Loucy (cell line): ENCODE measurements at regions not wholly inside any gene's neighbourhood (a gene's known extent, or its start where the extent isn't known, plus 50 kb on each side); places are given as distances from the start of the nearest gene placed in this dataset.

Source experiments
- H2AFZ ChIP-seq: fragments of 200-600 bp; sonication (generic); 2 replicates; pipeline ENCODE4 v1.6.0; 2016; ENCODE audit warnings: antibody characterized with exemption, mild to moderate bottlenecking, low read length, moderate library complexity
- H3F3A ChIP-seq: fragments of 200-600 bp; 2 replicates; pipeline ENCODE4 v1.6.0; 2016; ENCODE audit warnings: antibody characterized with exemption, low read depth, mild to moderate bottlenecking
- H3K27me3 ChIP-seq: fragments of 200-600 bp; sonication (generic); 2 replicates; pipeline ENCODE4 v1.6.1; 2014; ENCODE audit warnings: low read length, mild to moderate bottlenecking; ENCODE audit not compliant: insufficient read depth, poor library complexity, severe bottlenecking
- H3K36me3 ChIP-seq: fragments of 200-600 bp; sonication (generic); 2 replicates; pipeline ENCODE4 v1.6.1; 2016; ENCODE audit warnings: low read length; ENCODE audit not compliant: insufficient read depth
- H3K4me1 ChIP-seq: fragments of 200-600 bp; sonication (generic); 2 replicates; pipeline ENCODE4 v1.5.1; 2014; ENCODE audit warnings: low read length, mild to moderate bottlenecking; ENCODE audit not compliant: insufficient read depth, poor library complexity, severe bottlenecking
- H3K4me2 ChIP-seq: fragments of 200-600 bp; sonication (generic); 2 replicates; pipeline ENCODE4 v1.6.0; 2014; ENCODE audit warnings: antibody characterized with exemption, low read length, low read depth, mild to moderate bottlenecking; ENCODE audit not compliant: poor library complexity, severe bottlenecking
- H3K4me3 ChIP-seq: fragments of 200-600 bp; sonication (generic); 2 replicates; pipeline ENCODE4 v1.5.1; 2014; ENCODE audit warnings: low read length, mild to moderate bottlenecking, mixed read lengths; ENCODE audit not compliant: poor library complexity, severe bottlenecking
- H3K79me2 ChIP-seq: fragments of 200-600 bp; sonication (generic); 2 replicates; pipeline ENCODE4 v1.6.1; 2014; ENCODE audit warnings: low read length; ENCODE audit not compliant: insufficient read depth
- H3K9ac ChIP-seq: fragments of 200-600 bp; sonication (generic); 2 replicates; pipeline ENCODE4 v1.6.0; 2014; ENCODE audit warnings: mild to moderate bottlenecking, low read depth, low read length, moderate library complexity; ENCODE audit not compliant: poor library complexity, severe bottlenecking
- H3K9me2 ChIP-seq: fragments of 200-600 bp; sonication (generic); replicated peaks from 2 replicates; pipeline ENCODE4 v1.6.1; 2016; ENCODE audit warnings: low read depth, low read length, mixed read lengths
- H3K9me3 ChIP-seq: fragments of 200-600 bp; sonication (generic); 2 replicates; pipeline ENCODE4 v1.6.1; 2014; ENCODE audit warnings: mild to moderate bottlenecking, antibody characterized with exemption, low read length, low read depth; ENCODE audit not compliant: insufficient read depth
- H4K20me1 ChIP-seq: fragments of 200-600 bp; sonication (generic); 2 replicates; pipeline ENCODE4 v1.6.0; 2014; ENCODE audit warnings: antibody characterized with exemption, low read length, mild to moderate bottlenecking; ENCODE audit not compliant: insufficient read depth, poor library complexity, severe bottlenecking
- EZH2phosphoT487 ChIP-seq: fragments of 200-600 bp; IDR thresholded peaks from 2 replicates; pipeline ENCODE4 v1.6.1; 2018; ENCODE audit warnings: antibody characterized with exemption, mild to moderate bottlenecking, moderate library complexity, borderline replicate concordance
- TF ChIP-seq, protein P1 (sequence below): fragments of 200-600 bp; sonication (generic); conservative IDR thresholded peaks from 2 replicates; pipeline ENCODE4 v1.5.1; 2014; ENCODE audit warnings: mild to moderate bottlenecking, antibody characterized with exemption, low read length

DNA sequence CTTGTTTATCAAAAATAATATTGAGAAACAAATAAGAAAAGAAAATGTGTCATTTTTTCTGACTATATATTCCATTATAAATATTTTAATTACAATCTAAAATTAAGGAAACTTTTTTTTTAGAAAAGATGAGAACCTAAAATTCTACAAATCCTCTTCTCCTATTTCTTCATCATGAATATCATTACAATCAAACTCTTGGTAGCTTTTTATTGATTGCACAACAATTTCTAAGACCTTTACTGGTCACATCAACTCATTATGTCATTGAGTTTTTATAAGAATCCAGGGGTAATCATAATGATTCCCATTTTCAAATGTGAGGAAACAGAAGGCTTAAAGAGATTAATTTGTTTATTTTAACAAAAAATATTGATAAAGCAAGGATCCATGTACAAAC, 841.0 kb downstream of the FRK start:
- Histone ChIP-seq H3K9me2 (no peaks in the 10 kb centered on the region), H3K27me3 (no peaks in the 10 kb centered on the region), H3K79me2 (no peaks in the 10 kb centered on the region), H3K36me3 (no peaks in the 10 kb centered on the region), H3K4me2 (no peak overlapping the region), H3K9ac (no peak overlapping the region), H4K20me1 (no peaks in the 10 kb centered on the region), H3F3A (no peaks in the 10 kb centered on the region), H3K4me3 (no peak overlapping the region), H2AFZ (no peak overlapping the region), H3K9me3 (no peaks in the 10 kb centered on the region), H3K4me1 (no peaks in the 10 kb centered on the region)
- no peak for TF ChIP-seq EZH2phosphoT487
- TF ChIP-seq, protein P1, sequence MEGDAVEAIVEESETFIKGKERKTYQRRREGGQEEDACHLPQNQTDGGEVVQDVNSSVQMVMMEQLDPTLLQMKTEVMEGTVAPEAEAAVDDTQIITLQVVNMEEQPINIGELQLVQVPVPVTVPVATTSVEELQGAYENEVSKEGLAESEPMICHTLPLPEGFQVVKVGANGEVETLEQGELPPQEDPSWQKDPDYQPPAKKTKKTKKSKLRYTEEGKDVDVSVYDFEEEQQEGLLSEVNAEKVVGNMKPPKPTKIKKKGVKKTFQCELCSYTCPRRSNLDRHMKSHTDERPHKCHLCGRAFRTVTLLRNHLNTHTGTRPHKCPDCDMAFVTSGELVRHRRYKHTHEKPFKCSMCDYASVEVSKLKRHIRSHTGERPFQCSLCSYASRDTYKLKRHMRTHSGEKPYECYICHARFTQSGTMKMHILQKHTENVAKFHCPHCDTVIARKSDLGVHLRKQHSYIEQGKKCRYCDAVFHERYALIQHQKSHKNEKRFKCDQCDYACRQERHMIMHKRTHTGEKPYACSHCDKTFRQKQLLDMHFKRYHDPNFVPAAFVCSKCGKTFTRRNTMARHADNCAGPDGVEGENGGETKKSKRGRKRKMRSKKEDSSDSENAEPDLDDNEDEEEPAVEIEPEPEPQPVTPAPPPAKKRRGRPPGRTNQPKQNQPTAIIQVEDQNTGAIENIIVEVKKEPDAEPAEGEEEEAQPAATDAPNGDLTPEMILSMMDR, result no peak

DNA sequence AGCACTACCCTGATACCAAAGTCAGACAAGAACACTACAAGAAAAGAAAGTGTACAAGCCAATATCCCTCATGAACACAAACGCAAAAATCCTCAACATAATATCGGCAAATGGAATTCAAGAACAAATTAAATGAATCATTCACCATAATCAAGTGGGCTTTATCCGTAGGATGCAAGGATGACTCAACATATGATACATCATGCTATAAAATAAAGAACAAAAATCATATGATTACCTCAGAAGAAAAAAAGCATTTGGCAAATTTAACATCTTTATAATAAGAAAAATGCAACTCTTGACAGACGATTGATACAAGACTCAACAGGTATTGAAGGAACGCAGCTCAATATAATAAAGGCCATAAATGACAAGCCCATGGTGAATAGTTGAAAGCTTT, 843.9 kb downstream of the FRK start:
- Histone ChIP-seq H3F3A (no peaks in the 10 kb centered on the region), H3K36me3 (no peaks in the 10 kb centered on the region), H3K27me3 (no peaks in the 10 kb centered on the region), H4K20me1 (no peaks in the 10 kb centered on the region), H3K9me3 (no peaks in the 10 kb centered on the region), H3K9ac (no peak overlapping the region), H3K79me2 (no peaks in the 10 kb centered on the region), H3K9me2 (no peaks in the 10 kb centered on the region), H3K4me2 (no peak overlapping the region), H2AFZ (no peak overlapping the region), H3K4me3 (no peak overlapping the region), H3K4me1 (no peaks in the 10 kb centered on the region)
- TF ChIP-seq, protein P1, result no peak
- no peak for TF ChIP-seq EZH2phosphoT487

DNA sequence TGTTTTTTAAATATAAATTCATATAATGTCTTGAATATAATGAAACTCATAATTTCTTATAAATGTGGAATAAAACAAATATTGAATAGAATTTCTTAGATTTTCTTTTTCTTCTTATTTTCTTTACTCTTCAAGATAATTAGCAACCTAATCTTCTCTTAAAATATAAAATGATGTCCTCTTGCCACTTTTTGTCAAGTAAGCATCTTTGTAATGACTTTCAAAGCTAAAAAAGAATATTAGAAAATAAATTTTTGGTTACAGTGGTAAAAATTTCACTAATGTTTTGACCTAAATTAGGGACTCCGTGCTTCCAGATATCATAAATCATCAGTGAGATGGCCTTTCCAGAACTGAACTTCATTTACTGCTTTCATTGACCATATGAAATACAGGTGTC, 846.4 kb downstream of the FRK start:
- no peaks in the 10 kb centered on the region for H3K27me3 ChIP-seq
- no peak overlapping the region for H3K4me3 ChIP-seq
- no peaks in the 10 kb centered on the region for H3K4me1 ChIP-seq
- TF ChIP-seq EZH2phosphoT487, result no peak
- TF ChIP-seq, protein P1, result no peak
- no peaks in the 10 kb centered on the region for H3K9me2 ChIP-seq
- no peak overlapping the region for H3K4me2 ChIP-seq
- no peaks in the 10 kb centered on the region for H3K36me3 ChIP-seq
- H3K9me3 ChIP-seq, result no peaks in the 10 kb centered on the region
- H2AFZ ChIP-seq, result no peak overlapping the region
- no peaks in the 10 kb centered on the region for H3K79me2 ChIP-seq
- H3K9ac ChIP-seq, result no peak overlapping the region
- H3F3A ChIP-seq, result no peaks in the 10 kb centered on the region
- H4K20me1 ChIP-seq, result no peaks in the 10 kb centered on the region
